HUES64 (cell line): ENCODE measurements at regions not wholly inside any gene's neighbourhood (a gene's known extent, or its start where the extent isn't known, plus 50 kb on each side); places are given as distances from the start of the nearest gene placed in this dataset.

Source experiments
- H3K27ac ChIP-seq: 2 replicates; pipeline ENCODE4 v1.7.0; 2013; ENCODE audit warnings: low read depth, low read length, inconsistent platforms
- H3K27me3 ChIP-seq: 2 replicates; pipeline ENCODE4 v1.6.1; 2013; ENCODE audit warnings: mild to moderate bottlenecking, low read length; ENCODE audit not compliant: insufficient read depth
- H3K36me3 ChIP-seq: 2 replicates; pipeline ENCODE4 v1.6.1; 2013; ENCODE audit warnings: mild to moderate bottlenecking, low read length; ENCODE audit not compliant: insufficient read depth
- H3K4me1 ChIP-seq: 2 replicates; pipeline ENCODE4 v1.6.1; 2013; ENCODE audit warnings: mild to moderate bottlenecking, low read length, moderate library complexity; ENCODE audit not compliant: insufficient read depth
- H3K4me3 ChIP-seq: 2 replicates; pipeline ENCODE4 v1.5.1; 2013; ENCODE audit warnings: mild to moderate bottlenecking, low read length, moderate library complexity
- H3K9ac ChIP-seq: 2 replicates; pipeline ENCODE4 v1.6.1; 2013; ENCODE audit warnings: mild to moderate bottlenecking, low read depth, low read length
- H3K9me3 ChIP-seq: 2 replicates; pipeline ENCODE4 v1.6.1; 2013; ENCODE audit warnings: low read depth, low read length; ENCODE audit not compliant: insufficient read depth
- WGBS: fragments of 150-250, 120-280 bp; methylation state at CpG from one replicate; pipeline ENCODE4 v1.1.7; 2013; ENCODE audit warnings: missing lambda C conversion rate; 5-methylcytosine and 5-hydroxymethylcytosine counted together

- H3K4me1 ChIP-seq: no peaks in the 10 kb centered on the region
- no peaks in the 10 kb centered on the region for H3K9me3 ChIP-seq
- H3K4me3 ChIP-seq: no peak overlapping the region
- no peaks in the 10 kb centered on the region for H3K27me3 ChIP-seq
- H3K27ac ChIP-seq: no peak overlapping the region
- no peak overlapping the region for H3K9ac ChIP-seq
- 87% methylated on average over 3 of the region's 5 CpGs for WGBS
- no peaks in the 10 kb centered on the region for H3K36me3 ChIP-seq
Measured at GRCh38 chr4:123921339-123921738, 524.7 kb downstream of the SPRY1 start.

DNA sequence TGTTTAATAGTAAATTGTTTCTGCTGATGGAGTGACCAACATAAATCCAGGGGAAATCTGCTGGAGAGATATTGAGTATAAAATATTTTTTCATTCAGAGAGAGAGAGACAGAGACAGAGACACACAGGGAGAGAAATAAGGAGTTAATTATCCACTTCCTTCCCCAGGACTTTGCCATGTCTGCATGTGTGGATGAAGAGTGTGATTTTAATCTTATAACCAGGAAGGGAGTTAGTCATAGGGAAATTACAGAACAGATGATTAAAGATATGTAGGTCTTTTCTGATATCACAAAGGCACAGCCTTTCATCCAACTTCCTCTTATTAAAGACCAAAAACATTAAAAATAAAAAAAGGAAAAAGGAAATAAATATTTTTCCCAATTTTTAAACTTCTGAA is 526.3 kb downstream of the SPRY1 start:
- Histone ChIP-seq H3K4me1 (no peaks in the 10 kb centered on the region), H3K27ac (no peak overlapping the region), H3K4me3 (no peak overlapping the region), H3K36me3 (no peaks in the 10 kb centered on the region), H3K27me3 (no peaks in the 10 kb centered on the region), H3K9me3 (no peaks in the 10 kb centered on the region), H3K9ac (no peak overlapping the region)

DNA sequence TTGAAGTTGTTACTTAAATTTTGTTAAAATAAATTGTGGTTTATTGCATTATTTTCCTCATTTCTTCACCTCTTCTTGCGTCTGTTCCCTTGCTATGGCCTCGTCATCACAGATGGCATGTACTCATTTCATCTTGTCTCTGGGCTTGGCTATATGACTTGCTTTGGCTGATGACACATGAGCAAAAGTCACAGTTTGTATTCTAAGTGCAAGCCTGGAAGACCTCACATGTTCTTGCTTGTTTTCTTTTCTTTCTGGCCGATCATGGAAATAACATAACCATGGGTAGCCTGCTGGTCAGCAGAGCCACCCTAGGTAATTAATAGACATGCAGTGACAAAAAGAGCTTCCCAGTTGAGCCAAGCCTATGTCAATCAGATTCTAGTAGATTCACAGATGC is 527.9 kb downstream of the SPRY1 start:
- Histone ChIP-seq H3K9ac (no peak overlapping the region), H3K36me3 (no peaks in the 10 kb centered on the region), H3K9me3 (no peaks in the 10 kb centered on the region), H3K27me3 (no peaks in the 10 kb centered on the region), H3K4me3 (no peak overlapping the region), H3K27ac (no peak overlapping the region), H3K4me1 (no peaks in the 10 kb centered on the region)
- 94% methylated on average over 3 of the region's 3 CpGs for WGBS

DNA sequence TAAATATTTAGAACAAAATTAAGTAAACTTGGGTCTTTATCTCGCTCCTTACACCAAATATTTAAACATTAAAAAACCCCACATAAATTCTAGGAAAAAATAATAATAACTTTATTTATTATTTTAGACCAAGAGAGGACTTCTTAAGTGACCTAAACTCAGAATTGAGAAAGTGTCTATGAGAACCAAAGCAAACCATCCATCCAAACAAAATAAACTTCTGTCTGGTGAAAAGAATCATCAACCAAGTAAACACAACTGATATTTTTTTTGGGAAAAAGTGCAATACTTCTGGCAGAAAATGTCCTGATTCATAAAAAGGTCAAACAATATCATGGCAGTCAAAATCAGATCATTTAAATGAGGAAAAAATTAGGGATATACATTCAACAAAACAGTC is 533.0 kb downstream of the SPRY1 start:
- WGBS: no CpG with 5 or more reads among the region's 1 CpG
- no peak overlapping the region for H3K27ac ChIP-seq
- H3K36me3 ChIP-seq: no peaks in the 10 kb centered on the region
- H3K9me3 ChIP-seq: no peaks in the 10 kb centered on the region
- no peak overlapping the region for H3K9ac ChIP-seq
- no peaks in the 10 kb centered on the region for H3K27me3 ChIP-seq
- no peak overlapping the region for H3K4me3 ChIP-seq
- no peaks in the 10 kb centered on the region for H3K4me1 ChIP-seq

DNA sequence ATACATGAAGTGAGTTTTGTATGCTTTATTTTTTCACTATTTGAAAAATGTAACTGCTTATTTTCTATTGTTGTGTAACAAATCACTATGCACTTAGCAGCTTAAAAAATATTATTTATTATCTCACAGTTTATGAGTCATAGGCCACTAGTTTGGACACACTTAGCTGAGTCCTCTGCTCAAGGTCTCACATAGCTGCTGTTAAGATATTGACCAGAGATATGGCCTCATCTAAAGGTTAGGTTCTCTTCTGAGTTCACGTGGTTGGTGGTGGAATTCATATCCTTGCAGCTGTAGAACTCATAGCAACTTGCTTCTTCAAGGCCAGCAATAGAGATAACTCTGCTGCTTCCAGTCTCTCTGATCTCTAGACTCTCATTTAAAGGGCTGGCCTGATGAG is 534.4 kb downstream of the SPRY1 start:
- Histone ChIP-seq H3K27ac (no peak overlapping the region), H3K36me3 (no peaks in the 10 kb centered on the region), H3K4me1 (no peaks in the 10 kb centered on the region), H3K27me3 (no peaks in the 10 kb centered on the region), H3K4me3 (no peak overlapping the region), H3K9ac (no peak overlapping the region), H3K9me3 (no peaks in the 10 kb centered on the region)
- 94% methylated on average over 1 of the region's 1 CpG for WGBS

DNA sequence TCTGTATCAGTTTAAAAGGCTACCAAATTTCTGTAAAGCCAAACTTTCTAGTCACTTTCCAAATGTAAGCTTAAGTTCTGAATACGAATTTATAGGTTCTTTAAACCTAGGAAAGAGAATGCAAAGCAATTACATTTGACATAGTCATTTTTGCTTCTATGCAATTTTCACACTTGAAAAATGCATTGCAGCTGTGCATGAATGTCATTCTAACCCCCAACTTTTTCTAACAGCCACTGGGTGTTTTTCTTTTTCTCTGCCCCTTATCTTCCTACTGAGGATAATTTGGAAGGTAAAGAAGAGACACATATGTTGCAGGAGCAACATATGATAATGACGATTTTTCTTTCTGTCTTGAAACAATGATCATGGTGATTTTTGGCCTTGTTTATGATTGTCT is 537.5 kb downstream of the SPRY1 start:
- Histone ChIP-seq H3K9me3 (no peaks in the 10 kb centered on the region), H3K4me1 (no peaks in the 10 kb centered on the region), H3K4me3 (no peak overlapping the region), H3K27ac (no peak overlapping the region), H3K9ac (no peak overlapping the region), H3K36me3 (no peaks in the 10 kb centered on the region), H3K27me3 (no peaks in the 10 kb centered on the region)
- WGBS: 96% methylated on average over 2 of the region's 2 CpGs

GRCh38 chr4:123936621-123937043 is 540.0 kb downstream of the SPRY1 start:
- 89% methylated on average over 1 of the region's 2 CpGs for WGBS

GRCh38 chr4:123937581-123937980 is 541.0 kb downstream of the SPRY1 start:
- Histone ChIP-seq H3K27me3 (no peaks in the 10 kb centered on the region), H3K27ac (no peak overlapping the region), H3K4me1 (peaks cover 2% of the 10 kb centered on the region; the same call in 1 of the 2 replicates), H3K9ac (no peak overlapping the region), H3K36me3 (no peaks in the 10 kb centered on the region), H3K4me3 (no peak overlapping the region), H3K9me3 (no peaks in the 10 kb centered on the region)
- 95% methylated on average over 4 of the region's 4 CpGs for WGBS

More at GRCh38 chr4:123936621-123937043, 540.0 kb downstream of the SPRY1 start:
- Histone ChIP-seq H3K36me3 (no peaks in the 10 kb centered on the region), H3K9ac (no peak overlapping the region), H3K27me3 (no peaks in the 10 kb centered on the region), H3K4me1 (peaks cover 2% of the 10 kb centered on the region; the same call in 1 of the 2 replicates), H3K4me3 (no peak overlapping the region), H3K9me3 (no peaks in the 10 kb centered on the region), H3K27ac (no peak overlapping the region)

DNA sequence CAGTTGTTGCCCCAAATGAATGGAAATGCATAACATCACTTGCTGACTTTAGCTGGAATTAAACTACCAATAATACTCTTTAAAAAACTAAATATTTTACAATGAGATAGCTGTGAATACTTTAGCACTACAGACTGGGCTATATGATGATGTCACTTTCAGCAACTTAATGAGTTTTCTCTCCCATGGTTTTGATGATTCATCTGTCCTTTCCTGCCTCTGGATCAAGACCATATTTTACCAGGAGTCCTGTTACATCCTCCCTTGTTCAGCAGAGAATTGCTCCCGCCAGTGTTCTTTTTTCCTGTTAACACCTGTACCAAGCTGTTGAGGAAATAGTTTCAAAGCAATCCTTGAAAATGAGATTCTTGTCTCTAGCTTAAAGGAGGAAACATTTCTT is 543.0 kb downstream of the SPRY1 start:
- no peak overlapping the region for H3K4me3 ChIP-seq
- no peaks in the 10 kb centered on the region for H3K27me3 ChIP-seq
- H3K9me3 ChIP-seq: no peaks in the 10 kb centered on the region
- 100% methylated on average over 1 of the region's 1 CpG for WGBS
- H3K36me3 ChIP-seq: no peaks in the 10 kb centered on the region
- H3K4me1 ChIP-seq: peaks cover 2% of the 10 kb centered on the region; the same call in 1 of the 2 replicates
- H3K9ac ChIP-seq: no peak overlapping the region
- no peak overlapping the region for H3K27ac ChIP-seq

DNA sequence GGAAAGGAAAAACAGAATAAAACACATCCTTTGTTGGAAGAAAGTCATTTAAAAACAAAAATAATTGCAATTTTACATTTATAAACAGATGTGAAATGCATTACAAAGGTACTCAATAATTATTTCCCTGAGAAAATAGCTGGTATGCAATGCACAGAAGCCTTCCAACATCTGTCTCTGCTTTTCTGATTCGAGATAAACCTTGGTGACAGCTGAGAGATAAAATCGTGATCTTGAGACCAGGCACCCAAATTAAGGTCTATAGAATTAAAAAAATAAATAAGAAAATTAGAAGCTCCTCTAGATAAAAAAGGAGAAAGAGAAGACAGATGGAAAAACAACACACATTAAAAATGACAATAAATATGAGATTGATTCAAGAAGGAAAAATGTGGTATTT is 544.0 kb downstream of the SPRY1 start:
- Histone ChIP-seq H3K36me3 (no peaks in the 10 kb centered on the region), H3K27ac (no peak overlapping the region), H3K4me1 (peaks cover 2% of the 10 kb centered on the region; the same call in 1 of the 2 replicates), H3K9ac (no peak overlapping the region), H3K4me3 (no peak overlapping the region), H3K9me3 (no peaks in the 10 kb centered on the region), H3K27me3 (no peaks in the 10 kb centered on the region)
- WGBS: 97% methylated on average over 2 of the region's 2 CpGs

DNA sequence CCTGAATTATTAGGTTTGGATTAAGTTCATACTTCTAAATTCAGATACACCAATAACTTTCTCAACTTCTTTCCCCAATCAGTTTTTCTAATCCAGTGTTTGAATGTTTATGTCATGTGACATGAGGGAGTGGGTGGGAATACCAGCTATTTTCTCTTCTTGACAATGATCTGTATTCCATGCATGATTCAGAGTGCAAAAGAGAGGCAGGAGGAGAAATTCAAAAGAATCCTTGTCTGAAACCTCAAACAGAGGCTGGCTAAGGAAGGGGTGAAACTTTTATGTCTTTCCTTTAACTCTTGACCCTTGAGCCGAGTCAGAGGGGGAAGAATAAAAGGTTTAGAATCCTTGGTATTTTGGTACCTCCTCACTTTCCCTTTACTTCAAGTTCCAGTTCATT is 544.7 kb downstream of the SPRY1 start:
- no peak overlapping the region for H3K27ac ChIP-seq

GRCh38 chr4:123943976-123944375 is 547.4 kb downstream of the SPRY1 start:
- Histone ChIP-seq H3K27ac (no peak overlapping the region), H3K4me1 (peaks cover 2% of the 10 kb centered on the region; the same call in 1 of the 2 replicates), H3K4me3 (no peak overlapping the region), H3K27me3 (no peaks in the 10 kb centered on the region), H3K9ac (no peak overlapping the region), H3K9me3 (no peaks in the 10 kb centered on the region), H3K36me3 (no peaks in the 10 kb centered on the region)
- no CpG with 5 or more reads among the region's 1 CpG for WGBS

More for the DNA sequence above, 544.7 kb downstream of the SPRY1 start:
- Histone ChIP-seq H3K9me3 (no peaks in the 10 kb centered on the region), H3K4me1 (peaks cover 2% of the 10 kb centered on the region; the same call in 1 of the 2 replicates), H3K9ac (no peak overlapping the region), H3K27me3 (no peaks in the 10 kb centered on the region), H3K36me3 (no peaks in the 10 kb centered on the region), H3K4me3 (no peak overlapping the region)
- 80% methylated on average over 1 of the region's 1 CpG for WGBS
